ENCODE measurements at regions not wholly inside any gene's neighbourhood (a gene's known extent, or its start where the extent isn't known, plus 50 kb on each side); places are given as distances from the start of the nearest gene placed in this dataset.

- Mint-ChIP-seq H3K4me1 (no peaks in the 10 kb centered on the region), H3K4me3 (no peak overlapping the region), H3K36me3 (ENCODE audit: low read depth) (no peaks in the 10 kb centered on the region), H3K9me3 (peaks cover 4% of the 10 kb centered on the region), H3K27ac (no peak overlapping the region), H3K27me3 (no peaks in the 10 kb centered on the region)
- ChIA-PET POLR2A (no interaction called here), CTCF (no interaction called here)
- intact Hi-C loops (cut with micrococcal nuclease) = no loop called here
- no peak for TF ChIP-seq CTCF (IDR thresholded peaks at IDR 0.05)
- ATAC-seq (ENCODE audit: low read depth) = no peak
- no peak for DNase-seq
These were observed 936.5 kb upstream of the DDX18 start for GRCh38 chr2:116877944-116878343.

- ChIA-PET CTCF (no interaction called here), POLR2A (no interaction called here)
- no peak for TF ChIP-seq CTCF (IDR thresholded peaks at IDR 0.05)
- Mint-ChIP-seq H3K36me3 (ENCODE audit: low read depth) (no peaks in the 10 kb centered on the region), H3K27me3 (no peaks in the 10 kb centered on the region), H3K4me1 (no peaks in the 10 kb centered on the region), H3K4me3 (no peak overlapping the region), H3K27ac (no peak overlapping the region), H3K9me3 (peaks cover 4% of the 10 kb centered on the region)
- DNase-seq (no peak), ATAC-seq (ENCODE audit: low read depth) (no peak)
- intact Hi-C loops (cut with micrococcal nuclease) = no loop called here
These were observed 934.8 kb upstream of the DDX18 start for GRCh38 chr2:116879650-116880160.

GRCh38 chr2:116891191-116891590, 923.3 kb upstream of the DDX18 start:
- ATAC-seq (ENCODE audit: low read depth) (no peak), DNase-seq (no peak)
- intact Hi-C loops (cut with micrococcal nuclease) = no loop called here
- POLR2A ChIA-PET = no interaction called here
- H3K9me3 Mint-ChIP-seq = peaks cover 5% of the 10 kb centered on the region
- H3K27ac Mint-ChIP-seq = no peak overlapping the region
- no peaks in the 10 kb centered on the region for H3K27me3 Mint-ChIP-seq
- no peaks in the 10 kb centered on the region for H3K4me1 Mint-ChIP-seq
- no peaks in the 10 kb centered on the region for H3K36me3 Mint-ChIP-seq (ENCODE audit: low read depth)
- CTCF ChIA-PET = no interaction called here
- TF ChIP-seq CTCF (IDR thresholded peaks at IDR 0.05) = no peak
- H3K4me3 Mint-ChIP-seq = no peak overlapping the region

GRCh38 chr2:116911540-116911939, 903.0 kb upstream of the DDX18 start:
- POLR2A ChIA-PET = no interaction called here
- intact Hi-C loops (cut with micrococcal nuclease) = no loop called here
- Mint-ChIP-seq H3K9me3 (peaks cover 4% of the 10 kb centered on the region), H3K4me1 (no peaks in the 10 kb centered on the region), H3K36me3 (ENCODE audit: low read depth) (no peaks in the 10 kb centered on the region), H3K27ac (no peak overlapping the region), H3K4me3 (no peak overlapping the region), H3K27me3 (no peaks in the 10 kb centered on the region)
- ATAC-seq (ENCODE audit: low read depth) (no peak), DNase-seq (no peak)
- CTCF ChIA-PET = no interaction called here
- TF ChIP-seq CTCF (IDR thresholded peaks at IDR 0.05) = no peak

GRCh38 chr2:116915673-116916072, 898.8 kb upstream of the DDX18 start:
- POLR2A ChIA-PET = no interaction called here
- no peak for TF ChIP-seq CTCF (IDR thresholded peaks at IDR 0.05)
- Mint-ChIP-seq H3K9me3 (peaks cover 7% of the 10 kb centered on the region), H3K27me3 (no peaks in the 10 kb centered on the region), H3K4me3 (no peak overlapping the region), H3K27ac (no peak overlapping the region), H3K36me3 (ENCODE audit: low read depth) (no peaks in the 10 kb centered on the region), H3K4me1 (no peaks in the 10 kb centered on the region)
- CTCF ChIA-PET = no interaction called here
- ATAC-seq (ENCODE audit: low read depth) (no peak), DNase-seq (no peak)
- intact Hi-C loops (cut with micrococcal nuclease) = no loop called here
